ENCODE measurements at regions not wholly inside any gene's neighbourhood (a gene's known extent, or its start where the extent isn't known, plus 50 kb on each side); places are given as distances from the start of the nearest gene placed in this dataset.

- TF ChIP-seq, protein P1, sequence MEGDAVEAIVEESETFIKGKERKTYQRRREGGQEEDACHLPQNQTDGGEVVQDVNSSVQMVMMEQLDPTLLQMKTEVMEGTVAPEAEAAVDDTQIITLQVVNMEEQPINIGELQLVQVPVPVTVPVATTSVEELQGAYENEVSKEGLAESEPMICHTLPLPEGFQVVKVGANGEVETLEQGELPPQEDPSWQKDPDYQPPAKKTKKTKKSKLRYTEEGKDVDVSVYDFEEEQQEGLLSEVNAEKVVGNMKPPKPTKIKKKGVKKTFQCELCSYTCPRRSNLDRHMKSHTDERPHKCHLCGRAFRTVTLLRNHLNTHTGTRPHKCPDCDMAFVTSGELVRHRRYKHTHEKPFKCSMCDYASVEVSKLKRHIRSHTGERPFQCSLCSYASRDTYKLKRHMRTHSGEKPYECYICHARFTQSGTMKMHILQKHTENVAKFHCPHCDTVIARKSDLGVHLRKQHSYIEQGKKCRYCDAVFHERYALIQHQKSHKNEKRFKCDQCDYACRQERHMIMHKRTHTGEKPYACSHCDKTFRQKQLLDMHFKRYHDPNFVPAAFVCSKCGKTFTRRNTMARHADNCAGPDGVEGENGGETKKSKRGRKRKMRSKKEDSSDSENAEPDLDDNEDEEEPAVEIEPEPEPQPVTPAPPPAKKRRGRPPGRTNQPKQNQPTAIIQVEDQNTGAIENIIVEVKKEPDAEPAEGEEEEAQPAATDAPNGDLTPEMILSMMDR (IDR thresholded peaks at IDR 0.05; ENCODE audit: borderline replicate concordance, extremely low read depth, low read length, poor library complexity, severe bottlenecking): no peak
- no peak for TF ChIP-seq EZH2 (IDR thresholded peaks at IDR 0.05; ENCODE audit: borderline replicate concordance, low read depth, low read length, severe bottlenecking)
Measured at GRCh38 chr3:21803604-21804003, 52.6 kb upstream of the ZNF385D start.

Measured in DND-41 (cell line).